GM23248 (cell line): ENCODE measurements at regions not wholly inside any gene's neighbourhood (a gene's known extent, or its start where the extent isn't known, plus 50 kb on each side); places are given as distances from the start of the nearest gene placed in this dataset.

Experiments used
- EZH2 ChIP-seq: fragments of 200-600 bp; sonication (generic); IDR thresholded peaks from 2 replicates; pipeline ENCODE4 v1.6.1; 2018; ENCODE audit warnings: antibody characterized with exemption, mild to moderate bottlenecking; ENCODE audit not compliant: insufficient read depth, poor library complexity, severe bottlenecking
- EZH2phosphoT487 ChIP-seq: fragments of 200-600 bp; sonication (generic); IDR thresholded peaks from 2 replicates; pipeline ENCODE4 v1.6.1; 2018; ENCODE audit warnings: antibody characterized with exemption, moderate library complexity, mild to moderate bottlenecking, low read depth; ENCODE audit not compliant: insufficient read depth

DNA sequence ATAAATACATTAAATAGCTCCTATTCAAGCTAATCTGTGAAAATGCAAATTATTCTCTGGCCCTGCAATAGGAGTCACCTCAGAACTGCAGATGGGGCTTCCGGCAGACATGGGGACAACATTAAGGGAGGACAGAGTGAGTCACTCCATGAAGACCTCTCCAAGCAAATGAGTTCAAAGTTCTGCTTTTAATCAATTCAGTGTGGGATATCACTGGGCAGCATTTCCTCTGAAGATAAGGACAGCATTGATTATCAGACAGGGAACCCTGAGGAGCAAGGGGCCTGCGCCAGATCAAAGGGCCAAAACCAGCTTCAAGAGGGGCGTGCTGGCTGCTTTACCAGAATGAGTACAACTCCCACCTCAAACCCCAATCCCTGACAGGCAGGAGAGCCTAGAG lies 356.9 kb upstream of the KLHL29 start:
- TF ChIP-seq EZH2phosphoT487 (no peak), EZH2 (no peak)
